Hepatocyte (in vitro differentiated cells): ENCODE measurements at regions not wholly inside any gene's neighbourhood (a gene's known extent, or its start where the extent isn't known, plus 50 kb on each side); places are given as distances from the start of the nearest gene placed in this dataset.

ENCODE experiments used
- CTCF ChIP-seq: fragments of 200-600 bp; sonication (generic); IDR thresholded peaks from 2 replicates; pipeline ENCODE4 v1.5.1; 2016; ENCODE audit warnings: antibody characterized with exemption, mild to moderate bottlenecking; ENCODE audit not compliant: poor library complexity
- EZH2phosphoT487 ChIP-seq: fragments of 200-600 bp; sonication (generic); IDR thresholded peaks from one replicate; pipeline ENCODE4 v1.6.1; 2018; ENCODE audit warnings: antibody characterized with exemption, mild to moderate bottlenecking, low read depth, moderate library complexity; ENCODE audit not compliant: unreplicated experiment, severe bottlenecking

- TF ChIP-seq CTCF = no peak
- no peak for TF ChIP-seq EZH2phosphoT487
Measured at GRCh38 chr5:155082401-155082800, 68.8 kb downstream of the KIF4B start.
